BJ (cell line): ENCODE measurements at regions not wholly inside any gene's neighbourhood (a gene's known extent, or its start where the extent isn't known, plus 50 kb on each side); places are given as distances from the start of the nearest gene placed in this dataset.

ENCODE experiments used
- CTCF ChIA-PET: fragments of 350-600 bp; formaldehyde crosslinking; extraction: SDS; loops from one replicate; lab custom pipeline; 2021; ENCODE audit warnings: antibody characterized with exemption, inconsistent platforms; lab: Yijun Ruan, JAX
- POLR2A ChIA-PET: fragments of 300-600 bp; sonication (Branson Sonifier 250); formaldehyde crosslinking; extraction: SDS; loops from one replicate; lab custom pipeline; 2021; ENCODE audit warnings: antibody characterized with exemption; lab: Charles Lee
- DNase-seq: peaks from one replicate; pipeline ENCODE4 v3.0.0-alpha.2; 2011; ENCODE audit warnings: low read depth
- H3K27me3 ChIP-seq: 2 replicates; pipeline ENCODE4 v1.6.0; 2011; ENCODE audit warnings: low read length; ENCODE audit not compliant: control insufficient read depth, insufficient read depth
- H3K36me3 ChIP-seq: 2 replicates; pipeline ENCODE4 v1.5.1; 2011; ENCODE audit warnings: low read length; ENCODE audit not compliant: control insufficient read depth, insufficient read depth
- H3K4me3 ChIP-seq: 2 replicates; pipeline ENCODE4 v1.5.1; 2011; ENCODE audit warnings: low read depth, mild to moderate bottlenecking, control low read depth, low read length
- TF ChIP-seq, protein P1 (sequence below): IDR thresholded peaks from 2 replicates; pipeline ENCODE4 v1.5.1; 2011; ENCODE audit warnings: low read depth, mild to moderate bottlenecking, control low read depth, inconsistent platforms, low read length, moderate library complexity; ENCODE audit not compliant: insufficient read depth

DNA sequence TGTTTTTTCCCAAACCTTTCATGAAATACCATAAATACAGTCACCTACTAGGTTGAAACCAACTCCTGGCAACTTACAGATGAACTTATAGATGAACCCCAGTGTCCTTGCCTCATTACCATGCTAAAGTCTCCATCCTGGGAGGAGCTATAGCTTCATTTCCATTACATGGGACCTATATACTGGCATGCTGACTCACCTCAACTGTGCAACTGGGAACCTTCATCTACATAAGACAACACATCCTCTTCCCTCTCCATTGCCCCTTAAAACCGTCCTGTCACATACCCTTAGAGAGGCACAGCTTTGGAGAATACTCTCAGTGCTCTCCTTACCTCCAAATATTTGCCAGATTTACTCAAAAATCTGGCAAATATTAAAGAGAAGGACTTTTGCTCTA, 638.3 kb downstream of the HTR1A start:
- Histone ChIP-seq H3K27me3 (no peaks in the 10 kb centered on the region), H3K4me3 (no peak overlapping the region), H3K36me3 (no peaks in the 10 kb centered on the region)
- no peak for DNase-seq
- ChIA-PET CTCF (no interaction called here), POLR2A (no interaction called here)
- TF ChIP-seq, protein P1, sequence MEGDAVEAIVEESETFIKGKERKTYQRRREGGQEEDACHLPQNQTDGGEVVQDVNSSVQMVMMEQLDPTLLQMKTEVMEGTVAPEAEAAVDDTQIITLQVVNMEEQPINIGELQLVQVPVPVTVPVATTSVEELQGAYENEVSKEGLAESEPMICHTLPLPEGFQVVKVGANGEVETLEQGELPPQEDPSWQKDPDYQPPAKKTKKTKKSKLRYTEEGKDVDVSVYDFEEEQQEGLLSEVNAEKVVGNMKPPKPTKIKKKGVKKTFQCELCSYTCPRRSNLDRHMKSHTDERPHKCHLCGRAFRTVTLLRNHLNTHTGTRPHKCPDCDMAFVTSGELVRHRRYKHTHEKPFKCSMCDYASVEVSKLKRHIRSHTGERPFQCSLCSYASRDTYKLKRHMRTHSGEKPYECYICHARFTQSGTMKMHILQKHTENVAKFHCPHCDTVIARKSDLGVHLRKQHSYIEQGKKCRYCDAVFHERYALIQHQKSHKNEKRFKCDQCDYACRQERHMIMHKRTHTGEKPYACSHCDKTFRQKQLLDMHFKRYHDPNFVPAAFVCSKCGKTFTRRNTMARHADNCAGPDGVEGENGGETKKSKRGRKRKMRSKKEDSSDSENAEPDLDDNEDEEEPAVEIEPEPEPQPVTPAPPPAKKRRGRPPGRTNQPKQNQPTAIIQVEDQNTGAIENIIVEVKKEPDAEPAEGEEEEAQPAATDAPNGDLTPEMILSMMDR, result no peak

DNA sequence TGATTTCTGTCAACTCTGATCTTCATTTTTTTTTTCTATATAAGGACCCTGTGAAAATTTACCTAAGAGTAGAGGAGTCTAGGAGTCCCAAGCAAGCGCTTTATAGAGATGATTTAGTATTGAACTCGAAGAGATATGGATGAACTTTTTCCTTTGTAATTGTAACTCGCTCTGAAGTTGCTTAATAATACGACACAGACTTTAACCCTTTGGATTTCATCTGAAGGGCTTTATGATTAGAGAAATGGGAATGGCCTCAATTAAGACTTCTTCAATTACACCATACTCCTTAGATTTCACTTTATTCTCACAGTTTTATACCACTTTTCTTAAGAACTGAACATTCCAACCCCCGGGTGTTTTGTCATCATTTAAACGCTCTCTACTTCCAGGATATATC, 647.7 kb downstream of the HTR1A start:
- Histone ChIP-seq H3K4me3 (no peak overlapping the region), H3K27me3 (no peaks in the 10 kb centered on the region), H3K36me3 (no peaks in the 10 kb centered on the region)
- TF ChIP-seq, protein P1, result no peak
- no peak for DNase-seq
- ChIA-PET POLR2A (no interaction called here), CTCF (no interaction called here)

DNA sequence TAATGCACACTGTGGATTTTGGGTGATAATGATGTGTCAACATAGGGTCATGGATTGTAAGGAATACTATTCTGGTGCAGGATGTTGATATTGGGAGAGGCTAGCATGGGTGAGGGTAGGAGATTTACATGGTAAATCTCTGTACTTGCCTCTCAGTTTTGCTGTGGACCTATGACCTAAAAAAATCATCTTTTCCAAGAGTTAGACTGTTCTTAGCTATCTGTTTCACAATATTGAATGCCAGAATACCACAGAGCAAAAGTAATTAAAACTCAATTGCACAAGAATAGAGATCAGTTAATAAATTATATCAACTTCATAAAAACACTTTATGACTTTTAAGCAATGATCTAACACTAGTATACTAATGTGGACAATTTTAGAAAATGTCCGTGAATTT, 651.6 kb downstream of the HTR1A start:
- no peak for DNase-seq
- TF ChIP-seq, protein P1, result no peak
- CTCF ChIA-PET, result no interaction called here
- H3K27me3 ChIP-seq, result no peaks in the 10 kb centered on the region
- H3K4me3 ChIP-seq, result no peak overlapping the region
- POLR2A ChIA-PET, result no interaction called here
- no peaks in the 10 kb centered on the region for H3K36me3 ChIP-seq

DNA sequence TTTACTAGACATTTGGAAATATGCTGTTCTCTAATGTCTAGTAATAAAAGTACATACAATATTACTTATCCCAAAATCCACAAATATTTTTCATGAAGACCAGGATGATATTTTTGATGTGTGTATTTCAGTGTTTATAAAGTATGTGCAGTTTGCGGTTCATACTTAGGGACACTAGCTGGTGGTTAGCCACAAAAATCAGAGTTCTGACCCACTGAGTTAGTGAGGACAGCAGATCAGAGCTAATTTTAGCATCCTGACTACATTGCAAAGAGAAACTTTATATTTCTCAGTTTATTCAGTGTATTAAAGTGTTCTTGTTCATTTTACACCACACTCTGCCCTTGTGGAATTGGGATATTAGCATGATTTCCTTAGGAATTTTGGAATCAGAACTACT, 655.3 kb downstream of the HTR1A start:
- no peaks in the 10 kb centered on the region for H3K27me3 ChIP-seq
- TF ChIP-seq, protein P1, result no peak
- CTCF ChIA-PET, result no interaction called here
- H3K4me3 ChIP-seq, result no peak overlapping the region
- POLR2A ChIA-PET, result no interaction called here
- no peaks in the 10 kb centered on the region for H3K36me3 ChIP-seq
- no peak for DNase-seq

DNA sequence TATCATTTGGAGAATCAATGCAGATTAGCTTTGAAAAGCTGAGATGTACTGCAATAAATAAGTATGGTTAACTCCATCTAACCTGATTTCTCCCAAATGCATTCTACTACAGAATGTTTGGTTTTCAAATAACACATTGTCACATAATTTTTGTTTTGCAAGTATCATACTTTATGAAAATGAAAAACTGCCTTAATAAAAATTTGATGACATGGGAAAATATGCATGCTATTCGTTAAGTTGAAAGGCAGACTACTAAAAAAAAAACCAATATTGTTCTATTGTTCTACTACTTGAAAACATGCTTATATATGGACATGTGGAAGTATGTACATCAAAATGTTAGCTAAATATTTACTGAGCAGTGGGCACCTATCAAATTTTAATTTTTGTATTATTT, 668.9 kb downstream of the HTR1A start:
- no peaks in the 10 kb centered on the region for H3K36me3 ChIP-seq
- no peak for DNase-seq
- POLR2A ChIA-PET, result no interaction called here
- TF ChIP-seq, protein P1, result no peak
- no peak overlapping the region for H3K4me3 ChIP-seq
- H3K27me3 ChIP-seq, result no peaks in the 10 kb centered on the region
- CTCF ChIA-PET, result no interaction called here
